ENCODE measurements at regions not wholly inside any gene's neighbourhood (a gene's known extent, or its start where the extent isn't known, plus 50 kb on each side); places are given as distances from the start of the nearest gene placed in this dataset.
A peak's percentile ranks its signal among the peaks of the same experiment; 100 is the strongest.

DNA sequence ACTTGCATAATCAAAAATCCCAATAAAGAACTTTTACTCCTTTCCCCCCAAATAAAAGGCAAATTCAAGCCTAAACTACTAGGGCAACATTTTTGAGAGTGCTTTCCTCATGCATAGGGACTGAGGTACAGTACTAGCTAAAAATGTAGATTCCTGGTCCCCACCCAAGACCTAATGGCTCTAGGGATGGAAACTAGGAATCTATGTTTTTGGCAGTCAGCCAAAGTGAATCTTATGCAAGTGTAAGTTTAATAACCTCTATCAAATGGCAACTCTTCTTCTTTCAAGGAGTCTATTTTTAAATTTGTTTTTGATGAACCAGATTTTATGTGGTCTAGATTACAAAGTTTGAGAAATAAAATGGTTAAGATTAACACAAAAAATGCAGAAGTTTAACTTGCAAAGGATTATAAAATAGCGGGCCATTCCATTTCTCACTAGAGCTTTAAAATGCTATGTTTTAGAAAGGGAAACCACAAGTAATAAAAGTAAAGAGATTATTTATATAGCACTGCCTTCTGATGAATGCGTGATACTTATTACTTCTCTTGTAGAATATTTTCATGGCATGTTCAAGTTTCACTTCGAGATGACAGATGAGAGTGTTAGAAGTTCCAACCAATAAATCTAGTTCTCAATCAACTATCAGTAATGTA lies 70.4 kb upstream of the MDFIC start:
- no peak for DNase-seq (ENCODE audit: low read depth)
- TF ChIP-seq, protein P1, sequence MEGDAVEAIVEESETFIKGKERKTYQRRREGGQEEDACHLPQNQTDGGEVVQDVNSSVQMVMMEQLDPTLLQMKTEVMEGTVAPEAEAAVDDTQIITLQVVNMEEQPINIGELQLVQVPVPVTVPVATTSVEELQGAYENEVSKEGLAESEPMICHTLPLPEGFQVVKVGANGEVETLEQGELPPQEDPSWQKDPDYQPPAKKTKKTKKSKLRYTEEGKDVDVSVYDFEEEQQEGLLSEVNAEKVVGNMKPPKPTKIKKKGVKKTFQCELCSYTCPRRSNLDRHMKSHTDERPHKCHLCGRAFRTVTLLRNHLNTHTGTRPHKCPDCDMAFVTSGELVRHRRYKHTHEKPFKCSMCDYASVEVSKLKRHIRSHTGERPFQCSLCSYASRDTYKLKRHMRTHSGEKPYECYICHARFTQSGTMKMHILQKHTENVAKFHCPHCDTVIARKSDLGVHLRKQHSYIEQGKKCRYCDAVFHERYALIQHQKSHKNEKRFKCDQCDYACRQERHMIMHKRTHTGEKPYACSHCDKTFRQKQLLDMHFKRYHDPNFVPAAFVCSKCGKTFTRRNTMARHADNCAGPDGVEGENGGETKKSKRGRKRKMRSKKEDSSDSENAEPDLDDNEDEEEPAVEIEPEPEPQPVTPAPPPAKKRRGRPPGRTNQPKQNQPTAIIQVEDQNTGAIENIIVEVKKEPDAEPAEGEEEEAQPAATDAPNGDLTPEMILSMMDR (conservative IDR thresholded peaks at IDR 0.05; ENCODE audit: low read depth, low read length) = no peak
- no peak overlapping the region for H3K4me3 ChIP-seq (ENCODE audit: low read depth, low read length)

DNA sequence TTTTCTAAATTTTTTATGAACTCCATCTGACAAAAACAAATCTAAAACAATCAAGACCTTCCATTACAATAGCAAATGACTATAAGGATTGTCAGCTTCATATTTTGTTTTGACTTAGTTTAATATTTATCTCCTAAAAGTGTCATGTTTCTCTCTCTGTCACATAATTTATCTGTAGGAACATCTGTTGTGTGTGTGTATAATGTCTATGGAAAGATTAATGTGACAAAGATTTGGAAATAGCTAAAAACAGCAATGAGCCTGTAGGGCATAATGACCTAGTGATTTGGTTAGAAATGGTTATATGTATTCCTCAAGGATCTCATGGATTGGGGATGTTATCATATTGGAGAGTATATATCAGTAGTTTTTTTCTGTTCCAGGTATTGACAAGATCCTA lies 69.6 kb upstream of the MDFIC start:
- no peak overlapping the region for H3K4me3 ChIP-seq (ENCODE audit: low read depth, low read length)

DNA sequence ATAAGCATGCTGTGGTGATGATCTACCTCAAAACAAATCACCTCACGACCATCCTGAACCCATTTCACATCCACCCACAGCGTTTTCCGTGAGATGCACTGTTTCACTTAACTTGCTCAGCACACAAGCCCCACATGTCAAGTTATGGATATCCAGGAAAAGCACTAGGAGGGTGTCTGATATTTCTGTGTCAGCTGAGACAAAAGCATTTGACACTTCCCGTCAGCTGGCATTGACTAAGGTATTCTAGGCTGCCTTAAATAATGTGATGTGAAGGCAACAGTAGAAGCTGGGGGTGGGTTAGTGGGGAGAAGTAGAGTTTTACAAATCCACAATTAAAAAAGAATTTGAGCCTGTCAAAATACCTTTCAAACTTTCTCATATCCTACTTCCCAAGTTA lies 68.7 kb upstream of the MDFIC start:
- no peak for DNase-seq (ENCODE audit: low read depth)
- TF ChIP-seq, protein P1 (conservative IDR thresholded peaks at IDR 0.05; ENCODE audit: low read depth, low read length) = no peak
- no peak overlapping the region for H3K4me3 ChIP-seq (ENCODE audit: low read depth, low read length)

More for the DNA sequence above, 69.6 kb upstream of the MDFIC start:
- no peak for DNase-seq (ENCODE audit: low read depth)
- TF ChIP-seq, protein P1 (conservative IDR thresholded peaks at IDR 0.05; ENCODE audit: low read depth, low read length) = no peak

DNA sequence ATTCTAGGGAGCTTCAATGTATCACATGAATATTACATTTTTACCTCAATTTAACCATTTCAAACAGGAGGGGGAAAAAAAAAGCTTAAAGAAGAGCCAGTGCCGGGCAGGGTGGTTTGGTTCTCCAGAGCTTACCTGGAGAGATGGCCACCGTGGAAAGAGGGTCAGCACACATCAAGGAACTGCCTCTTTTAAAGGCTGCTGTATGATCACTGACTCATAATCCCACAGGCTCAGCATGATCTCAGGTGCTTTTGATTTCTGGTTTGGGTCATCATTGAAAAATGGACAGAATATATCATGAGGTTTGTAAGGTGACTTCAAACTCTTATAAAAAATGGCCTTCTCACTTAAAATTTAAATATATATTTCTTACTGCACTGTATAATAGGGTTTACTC lies 67.5 kb upstream of the MDFIC start:
- H3K4me3 ChIP-seq (ENCODE audit: low read depth, low read length) = no peak overlapping the region
- no peak for DNase-seq (ENCODE audit: low read depth)
- TF ChIP-seq, protein P1 (conservative IDR thresholded peaks at IDR 0.05; ENCODE audit: low read depth, low read length) = no peak

DNA sequence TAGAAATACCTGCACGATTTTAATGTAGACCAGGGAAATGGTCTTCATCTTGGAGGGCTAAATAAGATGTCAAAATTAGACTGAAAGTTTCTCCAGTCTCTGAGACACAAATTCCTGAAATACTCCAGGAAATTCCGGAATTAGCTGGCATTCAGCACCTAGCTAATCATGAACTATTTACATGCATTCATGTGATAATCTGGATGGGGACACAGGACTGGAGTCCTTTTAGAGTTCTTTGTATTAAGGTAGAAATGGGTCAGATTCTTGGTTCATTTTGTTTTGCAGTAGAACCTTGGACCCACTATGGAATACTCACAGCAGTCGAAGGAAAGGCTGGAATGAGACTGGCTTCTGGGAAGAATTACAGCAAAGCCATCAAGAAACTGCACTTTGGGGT lies 65.3 kb upstream of the MDFIC start:
- no peak overlapping the region for H3K4me3 ChIP-seq (ENCODE audit: low read depth, low read length)
- TF ChIP-seq, protein P1 (conservative IDR thresholded peaks at IDR 0.05; ENCODE audit: low read depth, low read length) = no peak
- DNase-seq (ENCODE audit: low read depth) = peak; percentile 83

DNA sequence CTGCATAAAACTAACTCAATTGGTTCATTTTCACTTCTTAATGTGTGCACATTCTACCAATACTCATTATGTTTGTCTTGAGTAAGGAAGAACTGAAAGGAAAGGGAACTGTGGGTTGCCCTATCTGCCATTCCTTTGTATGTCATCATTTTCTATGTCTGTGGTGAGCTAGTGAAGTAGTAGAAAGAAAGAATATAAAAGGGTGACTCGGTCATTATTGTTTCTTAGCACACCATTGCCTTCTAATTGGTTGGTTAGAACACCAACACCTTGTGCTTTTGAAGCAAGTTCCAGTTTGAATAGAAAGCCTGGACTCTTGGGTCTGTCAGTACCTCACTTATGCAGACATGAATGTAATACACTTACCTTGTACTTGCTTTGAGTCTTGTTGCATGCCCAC lies 64.3 kb upstream of the MDFIC start:
- DNase-seq (ENCODE audit: low read depth) = peak; percentile 44
- H3K4me3 ChIP-seq (ENCODE audit: low read depth, low read length) = no peak overlapping the region
- TF ChIP-seq, protein P1 (conservative IDR thresholded peaks at IDR 0.05; ENCODE audit: low read depth, low read length) = no peak

DNA sequence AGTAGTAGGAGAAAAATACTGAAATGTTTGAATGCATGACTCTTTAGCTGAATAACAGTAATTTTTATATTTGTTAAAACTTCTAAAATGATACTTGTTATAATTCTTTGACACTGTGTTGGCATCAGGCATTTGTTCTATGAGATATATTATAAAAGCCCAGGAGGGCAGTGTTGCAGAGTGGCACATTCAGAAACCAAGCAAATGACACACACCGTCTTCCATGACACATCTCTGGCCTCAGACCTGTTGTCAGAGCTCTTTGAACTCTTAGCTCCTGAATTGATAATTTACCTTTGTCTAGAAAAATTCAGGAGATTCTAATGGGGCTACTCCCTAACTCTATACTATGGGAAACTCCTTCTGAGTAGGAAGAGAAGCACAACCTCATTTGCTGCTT lies 62.4 kb upstream of the MDFIC start:
- no peak overlapping the region for H3K4me3 ChIP-seq (ENCODE audit: low read depth, low read length)
- TF ChIP-seq, protein P1 (conservative IDR thresholded peaks at IDR 0.05; ENCODE audit: low read depth, low read length) = no peak
- no peak for DNase-seq (ENCODE audit: low read depth)

All from epithelial cell of proximal tubule (primary cell).